ENCODE measurements at regions not wholly inside any gene's neighbourhood (a gene's known extent, or its start where the extent isn't known, plus 50 kb on each side); places are given as distances from the start of the nearest gene placed in this dataset.
A peak's percentile ranks its signal among the peaks of the same experiment; 100 is the strongest.

GRCh38 chr10:111801841-111802240, 381.7 kb downstream of the GPAM start:
- DNase-seq (ENCODE audit: low read depth) = no peak

- DNase-seq (ENCODE audit: low read depth) = no peak
These were observed 378.8 kb downstream of the GPAM start for GRCh38 chr10:111804781-111805180.

GRCh38 chr10:111811517-111811916, 372.0 kb downstream of the GPAM start:
- DNase-seq (ENCODE audit: low read depth) = no peak

GRCh38 chr10:111820471-111820870, 363.1 kb downstream of the GPAM start:
- no peak for DNase-seq (ENCODE audit: low read depth)

- no peak for DNase-seq (ENCODE audit: low read depth)
These were observed 361.7 kb downstream of the GPAM start for GRCh38 chr10:111821871-111822270.

- no peak for DNase-seq (ENCODE audit: low read depth)
These were observed 360.9 kb downstream of the GPAM start for GRCh38 chr10:111822661-111823060.

GRCh38 chr10:111824128-111824527, 359.4 kb downstream of the GPAM start:
- no peak for DNase-seq (ENCODE audit: low read depth)

- no peak for DNase-seq (ENCODE audit: low read depth)
These were observed 353.2 kb downstream of the GPAM start for GRCh38 chr10:111830359-111830758.

GRCh38 chr10:111831058-111831457, 352.5 kb downstream of the GPAM start:
- DNase-seq (ENCODE audit: low read depth) = no peak

- no peak for DNase-seq (ENCODE audit: low read depth)
These were observed 350.3 kb downstream of the GPAM start for GRCh38 chr10:111833251-111833650.

GRCh38 chr10:111835574-111835973, 348.0 kb downstream of the GPAM start:
- peak; percentile 20 for DNase-seq (ENCODE audit: low read depth)

GRCh38 chr10:111836064-111836463, 347.5 kb downstream of the GPAM start:
- DNase-seq (ENCODE audit: low read depth) = no peak

- DNase-seq (ENCODE audit: low read depth) = no peak
These were observed 347.0 kb downstream of the GPAM start for GRCh38 chr10:111836571-111836970.

- no peak for DNase-seq (ENCODE audit: low read depth)
These were observed 346.5 kb downstream of the GPAM start for GRCh38 chr10:111837086-111837485.

- no peak for DNase-seq (ENCODE audit: low read depth)
These were observed 345.6 kb downstream of the GPAM start for GRCh38 chr10:111837985-111838384.

GRCh38 chr10:111840546-111840945, 343.0 kb downstream of the GPAM start:
- DNase-seq (ENCODE audit: low read depth) = no peak

- DNase-seq (ENCODE audit: low read depth) = no peak
These were observed 330.8 kb downstream of the GPAM start for GRCh38 chr10:111852801-111853200.

- no peak for DNase-seq (ENCODE audit: low read depth)
These were observed 326.9 kb downstream of the GPAM start for GRCh38 chr10:111856631-111857030.

GRCh38 chr10:111865550-111865949, 318.0 kb downstream of the GPAM start:
- DNase-seq (ENCODE audit: low read depth) = no peak

- no peak for DNase-seq (ENCODE audit: low read depth)
These were observed 312.1 kb downstream of the GPAM start for GRCh38 chr10:111871458-111871857.

GRCh38 chr10:111872591-111872990, 311.0 kb downstream of the GPAM start:
- no peak for DNase-seq (ENCODE audit: low read depth)

- no peak for DNase-seq (ENCODE audit: low read depth)
These were observed 310.5 kb downstream of the GPAM start for GRCh38 chr10:111873041-111873440.

- DNase-seq (ENCODE audit: low read depth) = no peak
These were observed 309.9 kb downstream of the GPAM start for GRCh38 chr10:111873621-111874135.

- DNase-seq (ENCODE audit: low read depth) = peak; percentile 36
These were observed 309.0 kb downstream of the GPAM start for GRCh38 chr10:111874576-111874975.
